SK-N-SH treated with all-trans-retinoic acid at 6 μM for 48 hours (cell line): ENCODE measurements at regions not wholly inside any gene's neighbourhood (a gene's known extent, or its start where the extent isn't known, plus 50 kb on each side); places are given as distances from the start of the nearest gene placed in this dataset.

Source experiments
- ATAC-seq: fragments of 200-7000 bp; cut with Tn5 transposase; 3 replicates; pipeline ENCODE4 v1.9.1; 2020; ENCODE audit warnings: mild to moderate bottlenecking, moderate library complexity
- BACH2 ChIP-seq: fragments of 250-450 bp; sonication (Bioruptor Pico); IDR thresholded peaks from 2 replicates; pipeline ENCODE4 v1.9.0; 2021; ENCODE audit warnings: mild to moderate bottlenecking, borderline replicate concordance
- CSDC2 ChIP-seq: fragments of 250-450 bp; sonication (Bioruptor Pico); IDR thresholded peaks from 2 replicates; pipeline ENCODE4 v1.5.0; 2020; ENCODE audit warnings: mild to moderate bottlenecking, moderate library complexity
- GLIS3 ChIP-seq: fragments of 250-450 bp; sonication (Bioruptor Pico); IDR thresholded peaks from 2 replicates; pipeline ENCODE4 v1.5.0; 2020; ENCODE audit warnings: mild to moderate bottlenecking, moderate library complexity
- ISL1 ChIP-seq: fragments of 250-450 bp; sonication (Bioruptor Pico); IDR thresholded peaks from 2 replicates; pipeline ENCODE4 v2.1.2; 2022; ENCODE audit warnings: mild to moderate bottlenecking, moderate library complexity
- OSR1 ChIP-seq: fragments of 250-450 bp; sonication (Bioruptor Pico); IDR thresholded peaks from 2 replicates; pipeline ENCODE4 v1.8.0; 2022; ENCODE audit warnings: moderate library complexity, mild to moderate bottlenecking, inconsistent platforms
- PATZ1 ChIP-seq: fragments of 250-450 bp; sonication (Bioruptor Pico); IDR thresholded peaks from 2 replicates; pipeline ENCODE4 v1.8.0; 2020; ENCODE audit warnings: mild to moderate bottlenecking, moderate library complexity, borderline replicate concordance
- PPARA ChIP-seq: fragments of 250-450 bp; sonication (Bioruptor Pico); IDR thresholded peaks from 2 replicates; pipeline ENCODE4 v1.5.0; 2020; ENCODE audit warnings: mild to moderate bottlenecking, borderline replicate concordance
- RARB ChIP-seq: fragments of 250-450 bp; sonication (Bioruptor Pico); IDR thresholded peaks from 2 replicates; pipeline ENCODE4 v1.8.0; 2021; ENCODE audit warnings: mild to moderate bottlenecking, moderate library complexity
- SNAI2 ChIP-seq: fragments of 250-450 bp; sonication (Bioruptor Pico); IDR thresholded peaks from 2 replicates; pipeline ENCODE4 v1.5.0; 2020; ENCODE audit warnings: mild to moderate bottlenecking, moderate library complexity
- TCF4 ChIP-seq: fragments of 250-450 bp; sonication (Bioruptor Pico); IDR thresholded peaks from 2 replicates; pipeline ENCODE4 v1.8.0; 2021; ENCODE audit warnings: mild to moderate bottlenecking, moderate library complexity, borderline replicate concordance
- TOX ChIP-seq: fragments of 250-450 bp; sonication (Bioruptor Pico); IDR thresholded peaks from 2 replicates; pipeline ENCODE4 v1.8.0; 2021; ENCODE audit warnings: mild to moderate bottlenecking, moderate library complexity, borderline replicate concordance
- TSHZ2 ChIP-seq: fragments of 250-450 bp; sonication (Bioruptor Pico); IDR thresholded peaks from 2 replicates; pipeline ENCODE4 v1.5.0; 2020; ENCODE audit warnings: mild to moderate bottlenecking, moderate library complexity
- ZC3H10 ChIP-seq: fragments of 250-450 bp; sonication (Bioruptor Pico); IDR thresholded peaks from 2 replicates; pipeline ENCODE4 v1.5.1; 2021; ENCODE audit warnings: mild to moderate bottlenecking, moderate library complexity
- ZFP3 ChIP-seq: fragments of 250-450 bp; sonication (Bioruptor Pico); IDR thresholded peaks from 2 replicates; pipeline ENCODE4 v1.5.0; 2020; ENCODE audit warnings: mild to moderate bottlenecking, moderate library complexity
- ZFP30 ChIP-seq: fragments of 450-650 bp; formaldehyde crosslinking; IDR thresholded peaks from 2 replicates; pipeline ENCODE4 v1.5.0; 2022; ENCODE audit warnings: mild to moderate bottlenecking, moderate library complexity
- ZNF565 ChIP-seq: fragments of 450-650 bp; formaldehyde crosslinking; conservative IDR thresholded peaks from 2 replicates; pipeline ENCODE4 v1.5.0; 2020; ENCODE audit warnings: low read depth, mild to moderate bottlenecking, moderate library complexity
- ZNF70 ChIP-seq: fragments of 450-650 bp; formaldehyde crosslinking; IDR thresholded peaks from 2 replicates; pipeline ENCODE4 v1.5.0; 2020; ENCODE audit warnings: mild to moderate bottlenecking, moderate library complexity
- ZNF8 ChIP-seq: fragments of 450-650 bp; formaldehyde crosslinking; IDR thresholded peaks from 2 replicates; pipeline ENCODE4 v1.5.0; 2020; ENCODE audit warnings: mild to moderate bottlenecking, moderate library complexity
- TF ChIP-seq, protein P1 (sequence below): fragments of 250-450 bp; sonication (Bioruptor Pico); IDR thresholded peaks from 2 replicates; pipeline ENCODE4 v1.5.1; 2021; ENCODE audit warnings: mild to moderate bottlenecking, moderate library complexity
- TF ChIP-seq, protein P2 (sequence below): fragments of 250-450 bp; sonication (Bioruptor Pico); IDR thresholded peaks from 2 replicates; pipeline ENCODE4 v1.5.1; 2020; ENCODE audit warnings: low read depth, mild to moderate bottlenecking, moderate library complexity
- TF ChIP-seq, protein P3 (sequence below): fragments of 250-450 bp; sonication (Bioruptor Pico); IDR thresholded peaks from 2 replicates; pipeline ENCODE4 v1.8.0; 2021; ENCODE audit warnings: low read depth, mild to moderate bottlenecking, moderate library complexity, borderline replicate concordance

DNA sequence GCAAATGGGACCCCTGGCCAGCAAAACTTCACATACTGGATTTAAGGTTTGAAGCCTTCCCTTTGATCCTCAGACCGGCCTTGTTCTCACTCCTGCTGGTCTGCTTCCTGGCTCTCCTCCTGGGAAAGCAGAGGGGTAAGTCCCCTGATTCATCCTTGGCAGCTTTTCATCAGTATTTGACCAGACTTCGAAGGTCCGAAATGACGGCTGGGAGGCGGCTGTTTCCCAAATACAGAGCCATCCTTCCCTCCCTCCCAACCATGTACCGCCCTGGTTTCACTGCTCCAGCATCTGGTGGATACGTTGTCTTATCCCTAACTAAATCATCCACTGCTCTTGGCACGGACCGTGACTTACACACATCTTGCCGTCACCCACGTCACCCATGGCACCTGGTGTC, 265.5 kb downstream of the BCOR start:
- no peak for ATAC-seq
- TF ChIP-seq ZNF565 (CRISPR knock-in tag) (no peak), ZC3H10 (CRISPR knock-in tag) (no peak), TOX (CRISPR knock-in tag) (no peak), ISL1 (CRISPR knock-in tag) (no peak), TSHZ2 (CRISPR knock-in tag) (no peak), BACH2 (CRISPR knock-in tag) (no peak), ZFP3 (CRISPR knock-in tag) (no peak), SNAI2 (no peak), ZNF70 (CRISPR knock-in tag) (no peak), CSDC2 (CRISPR knock-in tag) (no peak)
- TF ChIP-seq, protein P1, sequence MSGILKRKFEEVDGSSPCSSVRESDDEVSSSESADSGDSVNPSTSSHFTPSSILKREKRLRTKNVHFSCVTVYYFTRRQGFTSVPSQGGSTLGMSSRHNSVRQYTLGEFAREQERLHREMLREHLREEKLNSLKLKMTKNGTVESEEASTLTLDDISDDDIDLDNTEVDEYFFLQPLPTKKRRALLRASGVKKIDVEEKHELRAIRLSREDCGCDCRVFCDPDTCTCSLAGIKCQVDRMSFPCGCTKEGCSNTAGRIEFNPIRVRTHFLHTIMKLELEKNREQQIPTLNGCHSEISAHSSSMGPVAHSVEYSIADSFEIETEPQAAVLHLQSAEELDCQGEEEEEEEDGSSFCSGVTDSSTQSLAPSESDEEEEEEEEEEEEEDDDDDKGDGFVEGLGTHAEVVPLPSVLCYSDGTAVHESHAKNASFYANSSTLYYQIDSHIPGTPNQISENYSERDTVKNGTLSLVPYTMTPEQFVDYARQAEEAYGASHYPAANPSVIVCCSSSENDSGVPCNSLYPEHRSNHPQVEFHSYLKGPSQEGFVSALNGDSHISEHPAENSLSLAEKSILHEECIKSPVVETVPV (CRISPR knock-in tag), result no peak
- TF ChIP-seq, protein P2, sequence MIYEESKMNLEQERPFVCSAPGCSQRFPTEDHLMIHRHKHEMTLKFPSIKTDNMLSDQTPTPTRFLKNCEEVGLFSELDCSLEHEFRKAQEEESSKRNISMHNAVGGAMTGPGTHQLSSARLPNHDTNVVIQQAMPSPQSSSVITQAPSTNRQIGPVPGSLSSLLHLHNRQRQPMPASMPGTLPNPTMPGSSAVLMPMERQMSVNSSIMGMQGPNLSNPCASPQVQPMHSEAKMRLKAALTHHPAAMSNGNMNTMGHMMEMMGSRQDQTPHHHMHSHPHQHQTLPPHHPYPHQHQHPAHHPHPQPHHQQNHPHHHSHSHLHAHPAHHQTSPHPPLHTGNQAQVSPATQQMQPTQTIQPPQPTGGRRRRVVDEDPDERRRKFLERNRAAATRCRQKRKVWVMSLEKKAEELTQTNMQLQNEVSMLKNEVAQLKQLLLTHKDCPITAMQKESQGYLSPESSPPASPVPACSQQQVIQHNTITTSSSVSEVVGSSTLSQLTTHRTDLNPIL (CRISPR knock-in tag), result no peak

DNA sequence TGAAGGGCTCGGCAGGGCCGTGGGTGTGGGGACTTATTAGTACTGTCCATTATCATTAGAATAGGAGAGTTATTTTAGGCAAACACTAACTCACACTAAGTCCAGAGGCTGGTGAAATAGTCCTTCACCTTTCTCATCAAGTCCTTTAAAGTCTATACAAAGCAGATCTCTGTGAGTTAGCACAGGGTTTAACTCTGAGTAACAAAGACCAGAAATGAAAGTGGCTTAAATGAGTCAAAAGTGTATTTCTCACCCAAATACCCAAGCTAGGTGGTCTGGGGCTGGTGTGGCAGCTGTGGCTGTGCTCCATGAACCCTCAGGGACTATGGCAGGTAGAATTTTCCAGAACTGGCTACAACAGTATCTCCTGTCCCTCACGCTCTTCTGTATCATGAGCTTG, 263.2 kb downstream of the BCOR start:
- ATAC-seq, result no peak
- TF ChIP-seq, protein P2 (CRISPR knock-in tag), result no peak
- TF ChIP-seq ZFP30 (no peak), OSR1 (CRISPR knock-in tag) (no peak), PATZ1 (no peak), BACH2 (CRISPR knock-in tag) (no peak), ZNF8 (CRISPR knock-in tag) (no peak), TOX (CRISPR knock-in tag) (no peak), ISL1 (CRISPR knock-in tag) (no peak), ZC3H10 (CRISPR knock-in tag) (no peak), GLIS3 (CRISPR knock-in tag) (no peak), PPARA (no peak), SNAI2 (no peak), ZFP3 (CRISPR knock-in tag) (no peak), TCF4 (CRISPR knock-in tag) (no peak), RARB (no peak), ZNF565 (CRISPR knock-in tag) (no peak)
- TF ChIP-seq, protein P1 (CRISPR knock-in tag), result no peak
- TF ChIP-seq, protein P3, sequence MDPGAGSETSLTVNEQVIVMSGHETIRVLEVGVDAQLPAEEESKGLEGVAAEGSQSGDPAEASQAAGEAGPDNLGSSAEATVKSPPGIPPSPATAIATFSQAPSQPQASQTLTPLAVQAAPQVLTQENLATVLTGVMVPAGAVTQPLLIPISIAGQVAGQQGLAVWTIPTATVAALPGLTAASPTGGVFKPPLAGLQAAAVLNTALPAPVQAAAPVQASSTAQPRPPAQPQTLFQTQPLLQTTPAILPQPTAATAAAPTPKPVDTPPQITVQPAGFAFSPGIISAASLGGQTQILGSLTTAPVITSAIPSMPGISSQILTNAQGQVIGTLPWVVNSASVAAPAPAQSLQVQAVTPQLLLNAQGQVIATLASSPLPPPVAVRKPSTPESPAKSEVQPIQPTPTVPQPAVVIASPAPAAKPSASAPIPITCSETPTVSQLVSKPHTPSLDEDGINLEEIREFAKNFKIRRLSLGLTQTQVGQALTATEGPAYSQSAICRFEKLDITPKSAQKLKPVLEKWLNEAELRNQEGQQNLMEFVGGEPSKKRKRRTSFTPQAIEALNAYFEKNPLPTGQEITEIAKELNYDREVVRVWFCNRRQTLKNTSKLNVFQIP, result no peak
